ENCODE measurements at regions not wholly inside any gene's neighbourhood (a gene's known extent, or its start where the extent isn't known, plus 50 kb on each side); places are given as distances from the start of the nearest gene placed in this dataset.

DNA sequence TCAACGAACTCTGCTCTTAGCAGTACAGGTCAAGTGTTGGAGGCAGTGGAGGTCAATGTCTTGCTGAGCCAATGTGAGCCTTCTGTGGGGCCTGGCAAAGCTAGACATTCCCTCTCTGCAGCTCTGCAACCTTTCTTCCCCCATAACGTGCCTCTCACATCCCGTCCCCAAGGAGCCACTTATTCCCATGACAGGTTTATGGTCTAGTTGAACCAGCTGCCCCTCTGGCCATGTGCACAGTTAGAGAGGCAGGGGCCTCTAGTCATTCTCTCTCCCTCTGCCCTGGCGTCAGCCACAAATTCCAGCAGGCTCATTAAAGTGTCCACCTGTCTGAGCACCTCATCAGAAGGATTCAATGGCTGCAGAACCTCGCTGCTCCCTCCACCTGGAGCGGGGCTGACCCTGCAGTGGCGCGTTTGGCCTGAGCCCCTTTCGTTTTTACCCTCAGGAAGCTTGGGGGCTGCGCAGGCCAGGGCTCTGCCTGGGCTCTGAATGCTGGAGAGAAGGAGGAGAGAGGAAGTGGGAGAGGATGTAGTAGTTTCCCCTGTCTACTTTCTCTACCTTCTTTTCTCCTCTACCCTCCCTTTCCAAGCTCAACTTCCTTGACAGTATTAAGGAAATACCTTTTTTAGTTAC lies 302.1 kb upstream of the B3GAT1 start:
- DNase-seq, result no peak

DNA sequence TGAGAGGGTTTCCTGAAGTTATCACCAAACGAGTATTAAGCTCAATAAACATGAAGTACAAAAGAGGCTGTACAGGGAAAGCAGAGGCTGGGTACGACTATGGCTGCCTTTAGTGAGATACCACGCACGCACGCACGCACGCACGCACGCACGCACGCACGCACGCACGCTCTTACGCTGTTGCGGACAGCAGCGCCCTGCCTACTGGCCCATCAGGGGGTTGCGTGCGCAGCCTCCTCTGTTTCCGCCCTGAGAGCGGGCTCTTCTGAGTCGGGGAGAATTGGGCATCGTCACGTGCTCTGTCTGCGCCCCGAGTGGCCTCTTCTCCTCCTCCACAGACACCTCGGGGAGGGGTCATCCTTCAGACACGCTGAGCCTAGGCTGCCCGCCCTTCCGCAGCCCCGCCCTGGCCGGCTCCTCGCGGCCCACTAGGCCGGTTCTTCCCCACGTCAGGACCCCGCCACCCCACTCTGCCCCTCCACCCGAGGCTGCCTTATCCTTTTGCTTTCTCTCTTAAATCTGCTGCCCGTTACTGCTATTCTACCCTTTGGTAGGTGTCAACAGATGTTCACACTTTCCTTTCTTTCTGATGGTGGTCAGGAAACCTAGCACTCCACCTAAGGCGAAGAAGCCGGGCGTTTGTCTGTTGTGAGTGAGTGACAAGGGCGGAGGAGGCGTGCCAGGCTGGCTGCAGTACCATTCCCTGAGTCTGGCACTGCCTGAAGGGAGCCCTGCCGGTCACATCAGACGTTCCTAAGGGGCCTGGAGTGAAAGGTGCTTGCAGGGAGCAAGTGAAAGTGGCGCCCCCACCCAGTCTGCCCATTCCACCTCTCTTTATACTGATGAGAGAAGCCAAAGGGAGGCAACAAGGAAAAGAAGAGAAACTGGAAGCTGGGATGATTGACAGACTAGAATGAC lies 300.4 kb upstream of the B3GAT1 start:
- DNase-seq, result no peak

DNA sequence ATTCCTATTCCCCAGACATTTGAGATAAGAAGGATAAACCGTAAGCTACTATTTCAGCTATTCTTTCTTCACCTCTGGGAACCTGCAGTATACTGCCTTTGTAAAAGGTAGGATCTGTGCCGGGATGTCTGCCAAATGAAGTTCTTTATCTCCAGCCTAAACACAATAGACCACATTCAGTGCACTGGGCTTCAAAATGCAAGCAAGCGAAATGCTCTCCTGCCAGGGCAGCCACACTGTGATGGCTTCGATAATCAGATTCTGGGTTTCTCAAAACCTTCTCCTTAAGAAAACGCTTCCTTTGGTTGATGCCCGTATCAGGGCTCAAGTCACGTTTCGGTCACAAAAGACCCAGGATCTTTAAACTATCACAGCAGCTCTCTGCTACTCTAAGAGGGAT lies 299.5 kb upstream of the B3GAT1 start:
- no peak for DNase-seq

DNA sequence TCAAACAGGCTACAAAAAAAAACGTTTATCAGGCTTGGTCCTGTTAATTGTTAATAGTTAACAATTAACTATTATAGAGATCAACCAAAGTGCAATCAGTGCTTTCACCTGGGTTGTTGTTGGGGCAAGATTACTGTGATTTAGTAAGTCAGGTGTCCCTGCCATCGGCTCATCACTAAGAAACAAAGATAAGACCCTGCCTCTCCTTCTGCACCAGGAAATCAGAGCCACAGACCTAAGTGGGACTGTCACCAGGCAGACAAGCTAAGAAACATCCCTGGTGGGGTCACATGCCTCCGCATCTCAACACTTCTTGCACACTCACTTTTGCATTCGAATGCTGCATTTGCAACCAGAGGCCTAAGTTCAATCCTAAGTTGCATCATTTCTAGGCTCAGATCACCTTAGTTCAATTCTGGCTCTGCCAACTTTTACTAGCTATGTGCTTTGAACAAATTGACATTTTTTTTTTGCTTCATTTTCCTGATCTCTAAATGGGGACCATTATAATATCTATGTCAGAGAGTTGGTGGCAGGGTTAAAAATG lies 298.9 kb upstream of the B3GAT1 start:
- no peak for DNase-seq

DNA sequence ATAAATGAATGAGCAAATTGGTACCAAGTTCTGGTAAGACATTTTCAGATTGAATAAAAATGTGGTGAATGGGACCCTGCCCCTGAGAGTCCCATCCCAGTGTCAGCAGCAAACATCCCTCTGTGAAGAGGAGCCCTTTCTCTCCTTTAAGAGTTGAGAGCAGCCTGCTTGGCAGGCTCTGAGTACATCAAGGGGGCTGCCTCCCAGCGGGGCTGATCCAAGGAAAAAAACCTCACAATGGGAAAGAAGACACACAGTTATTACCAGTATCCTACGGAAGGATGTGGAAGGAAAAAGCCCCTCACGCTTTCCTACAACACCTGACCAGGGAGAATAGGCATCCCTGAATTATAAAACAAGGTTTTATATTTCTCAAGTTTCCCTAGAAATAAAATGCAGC lies 293.8 kb upstream of the B3GAT1 start:
- no peak for DNase-seq

DNA sequence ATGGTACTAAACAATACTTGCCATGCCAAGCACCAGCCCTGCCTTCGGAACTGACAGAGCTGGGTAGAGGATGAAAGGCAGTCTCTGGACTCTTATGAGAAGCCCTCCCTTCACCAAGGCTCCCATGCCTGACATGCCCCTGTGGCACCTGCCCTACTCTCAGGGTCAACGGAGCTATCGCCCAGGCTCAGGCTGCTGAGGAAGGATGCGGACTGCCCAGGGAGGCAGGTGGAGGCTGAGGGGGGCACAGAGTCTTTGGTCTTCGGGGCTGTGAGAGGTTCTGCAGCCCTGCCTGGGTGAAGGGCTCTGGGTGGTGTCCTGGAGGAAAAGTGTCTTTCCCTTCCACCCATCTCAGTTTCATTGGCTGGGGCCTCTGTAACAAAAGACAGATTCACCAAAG lies 290.8 kb upstream of the B3GAT1 start:
- no peak for DNase-seq

DNA sequence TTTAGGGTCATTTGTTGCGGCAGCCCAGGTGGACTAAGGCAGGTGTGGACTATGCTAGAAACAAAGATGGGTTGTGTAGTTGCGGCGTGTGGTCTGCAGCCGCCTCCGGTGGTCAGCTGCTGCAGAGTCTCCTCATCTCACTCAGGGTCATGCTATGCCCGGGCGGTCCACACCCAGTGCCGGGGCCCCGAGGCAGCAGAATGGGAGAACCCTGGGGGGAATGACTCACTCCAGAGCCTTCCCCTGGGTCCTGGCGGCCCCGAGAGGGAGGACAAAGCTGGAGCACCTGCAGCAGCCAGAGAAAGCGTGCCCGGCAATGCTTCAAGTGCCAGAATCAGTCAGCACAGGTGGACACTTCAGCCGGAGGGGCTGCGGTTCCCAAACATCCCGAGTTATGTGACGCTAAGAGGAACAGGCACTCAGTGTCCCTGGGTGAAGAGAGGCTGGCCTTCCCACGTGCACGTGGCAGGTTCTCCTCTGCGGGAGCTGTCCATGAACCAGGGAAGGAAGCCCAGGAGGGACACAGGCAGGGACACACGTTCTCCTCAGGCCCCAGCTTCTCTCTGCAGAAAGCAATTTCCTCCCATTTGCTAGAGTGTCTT lies 289.6 kb upstream of the B3GAT1 start:
- DNase-seq, result no peak

DNA sequence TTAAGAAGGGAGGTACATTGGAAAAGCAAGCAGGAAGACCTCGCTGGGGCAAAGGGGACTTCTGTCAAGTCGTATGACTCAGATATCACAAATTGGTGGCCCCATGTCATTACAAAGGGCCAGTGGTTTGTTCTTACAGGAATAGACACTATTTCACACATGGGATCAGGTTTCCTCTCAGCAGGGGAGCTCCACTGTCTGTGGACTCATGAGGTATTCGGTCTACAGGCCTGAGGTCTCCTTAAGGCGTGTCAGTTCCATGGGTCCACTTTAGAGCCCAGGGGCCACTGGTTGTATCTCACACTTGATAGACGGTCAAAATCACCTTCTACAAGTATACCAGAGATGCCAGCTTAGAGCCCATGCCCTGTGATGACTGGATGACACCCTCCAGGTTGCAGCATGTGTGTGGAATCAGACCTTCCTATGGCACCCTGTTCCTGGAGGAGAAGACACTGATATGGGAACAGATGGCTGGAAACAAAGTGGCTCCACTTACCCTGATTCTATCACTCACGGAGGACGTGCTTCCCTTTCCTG lies 288.1 kb upstream of the B3GAT1 start:
- DNase-seq, result no peak

DNA sequence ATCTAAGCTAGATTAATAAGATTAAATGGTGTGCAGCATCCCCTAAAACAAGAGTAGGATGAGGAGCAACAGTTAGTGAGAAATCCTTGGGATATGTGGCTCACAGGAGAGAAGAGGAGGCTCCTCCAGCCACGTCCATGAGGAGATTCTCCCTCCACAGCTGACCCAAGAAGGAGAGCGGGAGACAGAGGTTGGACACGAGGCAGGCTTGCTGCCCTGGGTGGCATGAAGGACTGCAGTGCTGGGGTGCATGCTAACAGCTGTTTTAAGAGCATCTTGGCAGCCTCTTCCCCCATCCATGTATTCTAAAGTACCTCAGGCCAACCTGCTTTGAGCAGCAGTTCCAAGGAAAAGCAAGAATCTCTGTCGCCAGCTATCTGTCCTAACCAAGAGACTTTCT lies 284.4 kb upstream of the B3GAT1 start:
- no peak for DNase-seq

DNA sequence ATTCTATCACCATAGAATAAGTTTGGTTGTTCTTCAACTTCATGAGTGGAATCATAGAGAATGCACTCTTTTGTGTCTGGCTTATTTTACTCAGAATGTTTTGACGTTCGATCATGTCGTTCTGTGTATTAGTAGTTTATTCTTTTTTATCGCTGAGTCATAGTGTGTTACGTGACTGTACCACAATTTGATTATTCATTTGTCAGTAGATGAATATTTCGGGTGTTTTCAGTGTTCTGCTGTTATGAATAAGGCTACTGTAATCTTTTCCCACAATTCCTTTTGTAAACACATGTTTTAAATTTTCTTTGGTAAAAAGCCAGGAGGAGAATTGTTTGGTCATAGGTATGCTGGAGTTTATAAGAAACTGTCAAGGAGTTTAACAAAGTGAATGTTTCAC lies 279.9 kb upstream of the B3GAT1 start:
- no peak for DNase-seq

DNA sequence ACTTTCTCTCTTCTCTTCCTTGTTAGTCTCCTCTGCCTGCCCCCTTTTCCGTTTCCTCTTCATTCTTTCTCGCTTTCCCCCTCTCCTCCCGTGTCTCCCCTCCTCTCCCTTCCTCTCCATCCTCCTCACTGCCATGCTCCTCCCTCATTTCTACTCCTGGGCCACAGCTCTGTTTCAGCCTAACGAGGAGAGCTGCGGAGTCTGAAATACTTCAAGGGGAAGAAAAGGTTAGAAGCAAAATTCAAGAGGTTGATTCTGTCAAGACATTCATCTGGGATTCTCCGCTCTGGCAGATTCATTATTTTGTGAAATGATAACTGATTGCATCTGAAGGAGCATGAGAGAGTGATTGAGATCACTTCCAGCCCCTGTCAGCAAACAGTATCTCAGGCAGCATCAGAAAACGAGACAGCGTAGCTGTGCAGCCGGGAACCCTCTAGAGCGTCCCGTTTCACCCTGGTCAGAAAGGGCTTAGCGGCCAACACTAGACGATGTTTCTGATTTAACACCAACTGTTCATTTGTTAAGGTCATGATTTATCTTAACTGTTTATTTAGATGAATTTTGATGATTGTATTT lies 279.3 kb upstream of the B3GAT1 start:
- DNase-seq, result no peak

DNA sequence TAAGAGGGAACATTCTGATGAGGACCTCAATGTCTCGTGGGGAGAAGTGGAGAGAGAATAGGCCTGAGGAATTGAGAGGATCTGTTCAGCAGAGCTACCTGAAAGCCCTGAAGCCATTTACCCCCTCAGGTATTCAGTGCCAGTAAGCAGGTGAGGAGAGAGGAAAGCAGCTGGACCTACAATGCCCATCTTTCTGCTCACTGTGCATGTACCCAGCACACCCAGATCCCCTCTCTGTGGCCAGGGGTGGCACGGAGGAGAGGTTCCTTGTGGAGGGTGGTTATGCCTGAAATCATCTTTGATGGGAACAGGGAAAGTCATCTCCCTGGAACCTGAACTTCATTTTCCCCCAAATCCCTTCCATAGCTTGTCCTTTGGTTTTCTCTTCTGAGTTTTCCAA lies 277.8 kb upstream of the B3GAT1 start:
- no peak for DNase-seq

DNA sequence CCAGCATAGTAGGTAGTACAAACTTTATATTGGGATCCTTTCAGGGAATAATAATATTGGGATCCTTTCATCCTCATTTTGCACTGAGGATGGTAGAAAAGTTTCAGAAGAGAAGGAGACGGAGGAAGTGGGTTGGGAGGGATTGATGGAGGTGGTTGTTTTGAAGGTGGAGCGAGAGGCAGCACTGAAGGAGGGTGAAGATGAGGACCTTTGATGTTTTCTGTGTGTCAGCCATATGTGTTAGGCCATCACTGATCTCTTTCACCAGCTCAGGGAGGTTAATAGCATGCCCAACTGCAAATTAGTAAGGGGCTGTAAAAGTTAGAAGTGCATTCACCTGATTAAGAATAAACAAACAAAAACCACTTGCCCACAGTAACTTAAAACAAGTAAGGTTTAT lies 275.5 kb upstream of the B3GAT1 start:
- DNase-seq, result no peak

DNA sequence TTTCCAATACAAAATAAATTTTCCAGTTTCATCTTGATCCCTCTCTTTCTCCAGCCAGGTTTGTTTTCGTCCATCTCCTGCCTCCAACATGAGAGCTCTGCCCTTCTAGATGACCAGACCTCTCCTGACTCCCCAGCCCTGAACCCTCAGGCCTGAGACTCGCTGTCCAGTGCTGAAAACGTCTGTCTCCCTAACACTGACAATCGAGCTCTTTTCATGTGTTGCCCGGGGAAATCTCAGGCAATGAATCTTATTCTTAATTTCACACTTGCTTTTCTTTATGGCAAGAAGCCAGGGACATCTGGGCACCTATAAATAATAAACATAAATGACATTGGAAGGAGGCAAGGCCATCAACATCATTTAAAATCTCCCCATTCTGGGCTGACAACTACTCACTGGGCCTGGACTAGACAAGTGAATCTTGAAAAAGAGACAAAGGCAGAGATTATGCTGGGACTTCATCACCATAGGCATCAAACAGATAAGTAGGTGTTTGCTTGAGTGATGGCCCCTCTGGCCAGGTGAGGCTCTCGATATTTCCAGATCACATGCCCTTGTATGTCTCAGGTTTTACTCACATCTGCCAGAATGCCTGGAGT lies 274.5 kb upstream of the B3GAT1 start:
- DNase-seq, result no peak

DNA sequence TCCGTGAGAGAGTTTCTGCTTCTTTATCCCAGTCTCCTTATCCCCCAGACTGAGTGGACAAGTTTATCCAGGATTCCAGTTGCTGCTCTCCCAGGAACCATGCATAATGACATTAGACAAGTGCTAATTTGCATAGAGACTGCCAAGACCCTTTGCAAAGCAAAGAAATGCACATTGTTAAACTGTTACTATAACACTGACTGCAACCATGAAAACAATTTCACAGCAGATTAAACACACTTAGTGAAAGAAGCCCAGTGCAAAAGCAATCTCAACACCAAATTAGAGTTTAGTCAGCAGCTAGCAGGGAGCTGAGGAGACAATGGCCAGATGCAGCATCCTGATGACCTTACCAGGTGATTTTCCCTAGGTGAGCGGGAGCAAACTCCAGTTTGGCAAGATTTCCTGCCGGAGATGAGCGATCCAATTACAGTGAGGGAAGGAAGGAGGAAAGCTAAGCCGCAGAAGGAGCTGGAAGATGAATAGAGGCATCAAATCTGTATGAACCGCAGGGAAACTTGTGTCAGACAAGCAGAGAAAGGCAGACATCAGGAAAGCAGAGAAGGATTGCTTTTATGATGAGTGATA lies 273.8 kb upstream of the B3GAT1 start:
- no peak for DNase-seq

DNA sequence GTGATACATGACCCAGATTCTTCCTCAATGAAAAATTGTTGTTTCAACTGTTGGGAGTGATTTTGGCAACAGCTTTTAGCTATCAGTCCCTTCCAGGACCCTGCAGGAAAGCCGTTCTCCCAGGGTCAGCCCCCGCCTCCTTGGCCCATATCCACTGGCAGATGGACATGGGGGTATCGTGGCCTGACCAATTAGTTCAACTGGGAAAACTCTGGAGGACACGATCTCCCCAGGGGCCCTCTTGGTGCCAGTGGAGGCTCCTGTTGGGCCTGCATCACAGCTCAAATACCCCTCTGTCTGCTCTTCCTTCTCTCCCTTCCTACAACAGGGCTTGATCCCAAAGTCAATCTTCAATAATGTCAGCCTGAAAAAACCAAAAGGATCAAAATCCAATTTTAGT lies 272.5 kb upstream of the B3GAT1 start:
- no peak for DNase-seq

DNA sequence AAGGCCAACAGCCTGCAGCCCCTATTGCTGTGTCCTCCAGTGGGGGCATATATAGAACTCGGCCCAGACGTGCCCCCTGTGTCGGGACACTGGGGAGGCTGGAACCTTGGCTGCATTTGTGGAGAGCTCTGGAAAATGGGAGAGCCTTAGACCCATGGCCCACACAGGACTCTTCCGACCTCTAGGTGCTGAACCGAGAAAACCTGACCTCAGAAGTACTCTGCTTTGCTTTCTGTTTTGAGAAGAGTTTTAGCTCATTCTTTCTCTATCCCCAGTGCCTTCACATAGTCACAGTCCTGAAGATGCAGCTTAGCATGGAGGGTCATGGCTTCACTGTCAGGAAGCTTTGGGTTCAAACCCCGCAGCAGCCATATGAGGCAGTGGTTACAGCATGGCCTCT lies 271.8 kb upstream of the B3GAT1 start:
- no peak for DNase-seq

DNA sequence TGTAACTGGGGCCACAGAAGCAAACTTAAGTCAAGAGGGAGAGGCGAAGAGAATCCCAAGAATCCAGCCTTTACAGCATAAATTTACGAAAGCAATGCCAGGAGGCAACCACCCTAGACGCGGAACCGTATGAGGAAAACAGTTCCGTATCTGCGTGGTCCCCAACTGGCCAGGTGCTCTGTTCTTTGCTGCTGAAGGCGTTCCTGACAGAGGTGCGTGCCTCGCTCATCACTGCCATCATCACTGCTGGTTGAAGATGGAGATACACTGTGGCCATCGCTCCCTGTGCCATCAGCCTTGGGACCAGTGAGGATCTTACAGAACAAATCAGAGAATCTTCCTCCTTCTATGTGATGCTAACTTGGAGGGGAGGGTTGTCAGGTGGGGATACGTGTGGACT lies 270.5 kb upstream of the B3GAT1 start:
- DNase-seq, result no peak

DNA sequence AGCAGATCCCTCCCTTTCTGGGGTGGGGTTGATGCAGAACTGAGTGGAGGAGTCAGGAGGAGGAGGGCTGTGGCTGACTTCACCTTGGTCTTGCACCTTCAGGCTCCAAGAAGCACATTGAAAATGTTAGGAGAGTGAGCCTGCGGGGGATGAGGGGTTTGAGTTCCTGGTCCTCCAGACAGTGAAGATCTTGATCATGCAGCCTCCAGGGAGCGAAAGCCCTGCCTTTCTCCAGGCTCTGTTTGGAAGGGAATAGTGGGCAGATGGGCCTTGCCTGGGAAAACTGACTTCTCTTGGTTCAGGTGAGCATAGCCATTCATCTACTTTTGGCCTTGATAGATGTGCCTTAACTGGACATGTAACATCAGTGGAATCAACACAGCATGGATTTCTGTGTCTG lies 267.6 kb upstream of the B3GAT1 start:
- no peak for DNase-seq

DNA sequence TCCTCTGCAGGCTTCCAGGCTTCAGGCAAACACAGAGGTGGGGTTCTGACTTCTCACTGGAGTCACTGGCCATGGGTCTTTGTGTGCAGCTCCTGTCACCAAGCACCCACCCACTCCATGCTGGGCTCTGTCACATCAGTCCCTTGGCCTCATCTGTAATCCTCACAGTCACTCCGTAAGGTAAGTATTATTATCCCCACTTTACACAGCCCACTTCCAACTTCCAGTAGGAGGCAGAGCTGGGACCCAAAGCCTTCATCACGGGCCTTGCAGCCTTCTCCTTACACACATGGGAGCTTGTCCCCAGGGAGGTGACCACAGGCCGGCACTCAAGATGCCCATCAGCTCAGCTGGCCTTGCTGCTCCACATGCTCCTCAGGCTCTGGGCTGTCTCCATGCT lies 266.7 kb upstream of the B3GAT1 start:
- no peak for DNase-seq

DNA sequence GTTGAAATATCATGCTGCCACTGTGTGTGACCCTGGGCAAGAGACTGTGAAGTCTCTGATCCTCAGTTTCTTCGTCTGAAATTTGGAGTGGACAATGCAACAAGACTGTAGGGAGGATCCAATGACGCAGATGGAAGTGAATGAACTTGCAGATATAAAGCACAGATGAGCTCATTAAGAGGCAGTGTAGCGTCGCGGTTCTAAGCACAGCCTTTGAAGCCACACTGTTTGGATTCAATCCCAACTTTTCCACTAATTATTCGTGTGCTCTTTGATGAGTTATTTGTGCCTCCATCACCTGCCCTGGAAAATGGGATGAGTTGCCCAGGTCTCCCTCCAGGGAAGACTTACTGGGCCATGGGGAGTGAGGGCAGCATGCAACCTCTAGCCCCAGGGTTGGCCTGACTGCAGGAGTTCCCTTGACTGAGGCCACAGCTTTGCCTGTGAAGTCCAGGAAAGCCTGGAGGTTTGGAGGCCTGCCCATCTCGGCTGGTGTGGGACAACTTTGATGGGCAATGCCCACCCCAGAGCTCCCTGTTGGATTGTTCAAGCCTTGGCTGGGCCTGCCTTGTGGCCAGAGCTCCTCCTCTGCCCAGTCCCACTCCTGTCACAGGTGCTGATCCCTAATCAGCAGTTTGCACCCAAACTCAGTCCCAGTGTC lies 266.0 kb upstream of the B3GAT1 start:
- DNase-seq, result no peak

DNA sequence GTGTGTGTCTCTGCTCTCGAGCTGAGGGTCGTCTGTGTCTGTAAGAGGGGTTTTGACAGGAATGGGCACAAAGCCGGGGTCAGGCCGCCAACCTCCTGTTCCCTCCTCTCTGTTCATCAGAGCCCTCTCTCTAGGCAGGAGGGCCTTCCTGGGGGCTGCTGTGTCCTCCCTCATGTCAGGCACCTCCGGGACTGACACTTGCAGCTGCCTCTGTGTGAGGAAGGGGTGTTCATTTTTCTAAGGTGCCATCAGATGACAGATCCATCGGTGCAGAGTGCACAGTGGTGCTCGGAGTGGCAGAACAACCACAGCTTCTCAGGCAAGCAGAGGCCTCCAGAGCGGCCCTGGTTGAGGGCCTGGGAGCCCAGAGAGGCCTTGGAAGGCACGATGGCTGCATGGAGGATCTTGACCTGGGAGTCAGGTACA lies 265.4 kb upstream of the B3GAT1 start:
- no peak for DNase-seq
